GM12875 (cell line): ENCODE measurements at regions not wholly inside any gene's neighbourhood (a gene's known extent, or its start where the extent isn't known, plus 50 kb on each side); places are given as distances from the start of the nearest gene placed in this dataset.

ENCODE experiments used
- H3K4me3 ChIP-seq: one replicate; pipeline ENCODE4 v1.5.1; 2011; ENCODE audit warnings: low read depth, low read length, control low read depth
- CTCF ChIP-seq: IDR thresholded peaks from 2 replicates; pipeline ENCODE4 v1.5.1; 2011; ENCODE audit warnings: low read depth, mild to moderate bottlenecking, control low read depth, inconsistent platforms, low read length, moderate library complexity, borderline replicate concordance; ENCODE audit not compliant: insufficient read depth

- H3K4me3 ChIP-seq: no peak overlapping the region
- TF ChIP-seq CTCF: no peak
These were observed 478.6 kb downstream of the EFNB2 start for GRCh38 chr13:106056851-106057250.

- no peak overlapping the region for H3K4me3 ChIP-seq
- no peak for TF ChIP-seq CTCF
These were observed 483.2 kb downstream of the EFNB2 start for GRCh38 chr13:106052200-106052767.

GRCh38 chr13:106049171-106049570 lies 486.3 kb downstream of the EFNB2 start:
- no peak for TF ChIP-seq CTCF
- H3K4me3 ChIP-seq: no peak overlapping the region

GRCh38 chr13:106048386-106048785 lies 487.1 kb downstream of the EFNB2 start:
- no peak overlapping the region for H3K4me3 ChIP-seq
- TF ChIP-seq CTCF: no peak

GRCh38 chr13:106047859-106048258 lies 487.6 kb downstream of the EFNB2 start:
- TF ChIP-seq CTCF: no peak
- no peak overlapping the region for H3K4me3 ChIP-seq

GRCh38 chr13:106042996-106043581 lies 492.4 kb downstream of the EFNB2 start:
- TF ChIP-seq CTCF: no peak
- H3K4me3 ChIP-seq: no peak overlapping the region

GRCh38 chr13:106041445-106041844 lies 494.0 kb downstream of the EFNB2 start:
- no peak for TF ChIP-seq CTCF
- H3K4me3 ChIP-seq: no peak overlapping the region
